ENCODE measurements at regions not wholly inside any gene's neighbourhood (a gene's known extent, or its start where the extent isn't known, plus 50 kb on each side); places are given as distances from the start of the nearest gene placed in this dataset.
"Not testable (repeated sequence)": the region's sequence is repeated elsewhere in the genome, so short reads cannot be mapped to it uniquely, and the experiment has no call there.

GRCh38 chr14:43669355-43669754, 837.7 kb downstream of the FSCB start:
- 0% methylated on average over 1 of the region's 1 CpG for WGBS (ENCODE audit: missing lambda C conversion rate)
- ChIA-PET CTCF (interaction anchor here (0.6 kb wide), 1 partner anchor 1717 kb away, joined by 5 read pairs; no protein-coding TSS in a partner anchor), POLR2A (no interaction called here)
- H3K4me2 ChIP-seq, result no peak overlapping the region
- DNase-seq (ENCODE audit: low read depth in 1 of 2, low spot score in 1 of 2), result no peak
- FAIRE-seq, result no peak
- H3K27ac ChIP-seq, result no peak overlapping the region
- H3K4me1 ChIP-seq, result no peaks in the 10 kb centered on the region
- TF ChIP-seq MAFK (IDR thresholded peaks at IDR 0.05; ENCODE audit: partially characterized antibody) (peak; percentile 70), FOSL2 (IDR thresholded peaks at IDR 0.05) (no peak), FOSL2 (CRISPR knock-in tag; IDR thresholded peaks at IDR 0.05) (no peak)
- H3K4me3 ChIP-seq, result no peak overlapping the region
- ATAC-seq, result no peak
- H3K9me3 ChIP-seq, result no peaks in the 10 kb centered on the region

- POLR2A ChIA-PET, result no interaction called here
- no peak for FAIRE-seq
Measured at GRCh38 chr14:43665570-43666267, 841.4 kb downstream of the FSCB start.

GRCh38 chr14:43655194-43655593, 851.9 kb downstream of the FSCB start:
- POLR2A ChIA-PET; FAIRE-seq; H3K4me2 ChIP-seq; ATAC-seq; H3K4me1 ChIP-seq; H3K4me3 ChIP-seq; DNase-seq (ENCODE audit: low read depth in 1 of 2, low spot score in 1 of 2); CTCF ChIA-PET; H3K9me3 ChIP-seq; H3K27ac ChIP-seq: not testable (repeated sequence)
- WGBS (ENCODE audit: missing lambda C conversion rate), result 46% methylated on average over 2 of the region's 2 CpGs

More at GRCh38 chr14:43665570-43666267, 841.4 kb downstream of the FSCB start:
- TF ChIP-seq E2F6 (IDR thresholded peaks at IDR 0.05; ENCODE audit: borderline replicate concordance, low read depth), result no peak
- TF ChIP-seq HOXB5 (CRISPR knock-in tag; IDR thresholded peaks at IDR 0.05), result no peak
- ATAC-seq (no peak), DNase-seq (ENCODE audit: low read depth in 1 of 2, low spot score in 1 of 2) (no peak)
- H3K9me3 ChIP-seq, result no peaks in the 10 kb centered on the region
- no peak overlapping the region for H3K27ac ChIP-seq
- CTCF ChIA-PET, result no interaction called here
- WGBS (ENCODE audit: missing lambda C conversion rate), result 27% methylated on average over 8 of the region's 9 CpGs
- H3K4me3 ChIP-seq, result no peak overlapping the region
- no peak overlapping the region for H3K4me2 ChIP-seq
- no peaks in the 10 kb centered on the region for H3K4me1 ChIP-seq

- H3K4me1 ChIP-seq, result no peaks in the 10 kb centered on the region
- no peaks in the 10 kb centered on the region; the same call in 2 of the 3 replicates for H3K9me3 ChIP-seq
- no peak for TF ChIP-seq ZFP36 (IDR thresholded peaks at IDR 0.05; ENCODE audit: borderline replicate concordance, partially characterized antibody)
- TF ChIP-seq HOXB5 (CRISPR knock-in tag; IDR thresholded peaks at IDR 0.05), result no peak
- no peak for TF ChIP-seq FOSL2 (IDR thresholded peaks at IDR 0.05)
- no peak for TF ChIP-seq FOSL2 (CRISPR knock-in tag; IDR thresholded peaks at IDR 0.05)
- ATAC-seq (no peak), FAIRE-seq (no peak), DNase-seq (ENCODE audit: low read depth in 1 of 2, low spot score in 1 of 2) (no peak)
- no peak overlapping the region for H3K4me2 ChIP-seq
- no peak overlapping the region for H3K27ac ChIP-seq
- ChIA-PET CTCF (no interaction called here), POLR2A (no interaction called here)
- WGBS (ENCODE audit: missing lambda C conversion rate), result 9% methylated on average over 1 of the region's 1 CpG
- H3K4me3 ChIP-seq, result no peak overlapping the region
Measured at GRCh38 chr14:43651896-43652295, 855.2 kb downstream of the FSCB start.

- no peak overlapping the region for H3K4me2 ChIP-seq
- ATAC-seq (no peak), FAIRE-seq (no peak), DNase-seq (ENCODE audit: low read depth in 1 of 2, low spot score in 1 of 2) (no peak)
- ChIA-PET POLR2A (no interaction called here), CTCF (no interaction called here)
- TF ChIP-seq HOXB13 (CRISPR knock-in tag; IDR thresholded peaks at IDR 0.05; ENCODE audit: low read depth) (no peak), SREBF2 (IDR thresholded peaks at IDR 0.05) (no peak)
- WGBS (ENCODE audit: missing lambda C conversion rate), result 31% methylated on average over 4 of the region's 4 CpGs
- no peaks in the 10 kb centered on the region; the same call in 2 of the 3 replicates for H3K9me3 ChIP-seq
- H3K27ac ChIP-seq, result no peak overlapping the region
- H3K4me3 ChIP-seq, result no peak overlapping the region
- H3K4me1 ChIP-seq, result no peaks in the 10 kb centered on the region
Measured at GRCh38 chr14:43651185-43651787, 855.8 kb downstream of the FSCB start.

GRCh38 chr14:43649508-43649907, 857.6 kb downstream of the FSCB start:
- Histone ChIP-seq H3K9me3 (no peaks in the 10 kb centered on the region; the same call in 2 of the 3 replicates), H3K4me1 (no peaks in the 10 kb centered on the region), H3K27ac (no peak overlapping the region), H3K4me2 (no peak overlapping the region), H3K4me3 (no peak overlapping the region)
- ChIA-PET POLR2A (no interaction called here), CTCF (no interaction called here)
- ATAC-seq (no peak), FAIRE-seq (no peak), DNase-seq (ENCODE audit: low read depth in 1 of 2, low spot score in 1 of 2) (no peak)
- TF ChIP-seq FOSB (CRISPR knock-in tag; IDR thresholded peaks at IDR 0.05), result no peak
- TF ChIP-seq HMGXB4 (CRISPR knock-in tag; IDR thresholded peaks at IDR 0.05; ENCODE audit: borderline replicate concordance), result no peak
- TF ChIP-seq PHF8 (IDR thresholded peaks at IDR 0.05; ENCODE audit: borderline replicate concordance, low read depth), result no peak
- no peak for TF ChIP-seq EHF (CRISPR knock-in tag; IDR thresholded peaks at IDR 0.05)
- no peak for TF ChIP-seq MYC (IDR thresholded peaks at IDR 0.05; ENCODE audit: borderline replicate concordance, low read length)
- TF ChIP-seq CHD2 (IDR thresholded peaks at IDR 0.05; ENCODE audit: low read length, partially characterized antibody), result no peak
- TF ChIP-seq HOXB13 (CRISPR knock-in tag; IDR thresholded peaks at IDR 0.05; ENCODE audit: low read depth), result no peak
